ENCODE measurements at regions not wholly inside any gene's neighbourhood (a gene's known extent, or its start where the extent isn't known, plus 50 kb on each side); places are given as distances from the start of the nearest gene placed in this dataset.

DNA sequence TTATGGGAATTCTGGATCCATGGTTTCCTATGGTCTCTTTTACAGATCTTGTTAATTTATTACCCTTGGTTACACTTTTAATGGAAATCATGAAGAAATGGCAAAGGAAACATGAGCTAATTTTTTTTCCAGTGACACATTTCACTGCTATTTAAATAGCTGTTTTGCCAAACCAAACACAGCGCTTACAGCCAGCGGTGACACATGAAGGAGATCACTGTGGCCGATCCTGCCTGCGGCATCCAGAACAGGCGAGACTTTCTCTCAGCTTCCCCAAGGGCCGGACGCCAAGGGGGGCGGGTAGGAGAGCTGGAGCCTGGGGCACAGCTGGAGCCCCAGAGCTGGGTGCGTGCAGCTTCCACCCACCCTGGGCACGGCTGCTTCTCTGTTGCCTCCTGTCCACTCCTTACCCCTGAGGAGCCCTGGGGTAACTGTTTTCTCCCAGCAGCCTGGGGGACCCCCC lies 81.4 kb upstream of the PKDCC start:
- TF ChIP-seq YY1 (IDR thresholded peaks at IDR 0.05; ENCODE audit: insufficient read depth, insufficient read length) (no peak), ZNF274 (IDR thresholded peaks at IDR 0.05; ENCODE audit: low read depth, low read length) (no peak)
- Histone ChIP-seq H3K4me3 (ENCODE audit: insufficient read length, low read depth) (no peak overlapping the region), H3K36me3 (ENCODE audit: insufficient read depth, insufficient read length, low read length) (no peaks in the 10 kb centered on the region), H3K4me1 (ENCODE audit: insufficient read depth, insufficient read length) (peaks cover 12% of the 10 kb centered on the region), H3K27me3 (ENCODE audit: insufficient read depth, insufficient read length) (no peaks in the 10 kb centered on the region), H3K9me3 (ENCODE audit: insufficient read depth, low read length) (no peaks in the 10 kb centered on the region), H3K9ac (ENCODE audit: insufficient read length, low read depth) (peak overlapping the region; percentile 21)
- no peak for DNase-seq (ENCODE audit: low read depth, low spot score)

DNA sequence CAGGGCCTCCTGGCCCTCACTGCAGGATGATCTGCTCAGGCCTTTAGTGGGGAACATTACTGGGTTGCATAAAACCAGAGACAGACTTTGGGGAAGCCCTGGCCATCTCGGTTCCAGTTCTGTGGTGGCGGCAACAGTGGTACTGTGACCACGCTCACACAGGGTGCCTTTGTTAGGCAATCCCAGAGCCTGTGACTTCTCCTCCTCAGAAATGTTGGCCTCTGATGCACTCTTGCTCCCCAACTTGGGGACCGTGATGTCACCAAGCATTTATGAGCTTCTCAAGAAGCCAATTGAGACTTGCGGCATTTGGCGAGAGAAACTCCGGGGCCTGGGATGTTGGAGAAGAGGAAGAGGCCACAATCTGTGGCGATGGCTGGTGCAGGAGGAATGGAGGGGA lies 80.9 kb upstream of the PKDCC start:
- Histone ChIP-seq H3K36me3 (ENCODE audit: insufficient read depth, insufficient read length, low read length) (no peaks in the 10 kb centered on the region), H3K9me3 (ENCODE audit: insufficient read depth, low read length) (no peaks in the 10 kb centered on the region), H3K27me3 (ENCODE audit: insufficient read depth, insufficient read length) (no peaks in the 10 kb centered on the region), H3K9ac (ENCODE audit: insufficient read length, low read depth) (peak overlapping the region; percentile 21), H3K4me3 (ENCODE audit: insufficient read length, low read depth) (no peak overlapping the region), H3K4me1 (ENCODE audit: insufficient read depth, insufficient read length) (peaks cover 12% of the 10 kb centered on the region)
- TF ChIP-seq SUZ12 (IDR thresholded peaks at IDR 0.05; ENCODE audit: extremely low read depth, insufficient read depth, insufficient read length): no peak
- TF ChIP-seq YY1 (IDR thresholded peaks at IDR 0.05; ENCODE audit: insufficient read depth, insufficient read length): no peak
- no peak for TF ChIP-seq ZNF274 (IDR thresholded peaks at IDR 0.05; ENCODE audit: low read depth, low read length)
- no peak for DNase-seq (ENCODE audit: low read depth, low spot score)

DNA sequence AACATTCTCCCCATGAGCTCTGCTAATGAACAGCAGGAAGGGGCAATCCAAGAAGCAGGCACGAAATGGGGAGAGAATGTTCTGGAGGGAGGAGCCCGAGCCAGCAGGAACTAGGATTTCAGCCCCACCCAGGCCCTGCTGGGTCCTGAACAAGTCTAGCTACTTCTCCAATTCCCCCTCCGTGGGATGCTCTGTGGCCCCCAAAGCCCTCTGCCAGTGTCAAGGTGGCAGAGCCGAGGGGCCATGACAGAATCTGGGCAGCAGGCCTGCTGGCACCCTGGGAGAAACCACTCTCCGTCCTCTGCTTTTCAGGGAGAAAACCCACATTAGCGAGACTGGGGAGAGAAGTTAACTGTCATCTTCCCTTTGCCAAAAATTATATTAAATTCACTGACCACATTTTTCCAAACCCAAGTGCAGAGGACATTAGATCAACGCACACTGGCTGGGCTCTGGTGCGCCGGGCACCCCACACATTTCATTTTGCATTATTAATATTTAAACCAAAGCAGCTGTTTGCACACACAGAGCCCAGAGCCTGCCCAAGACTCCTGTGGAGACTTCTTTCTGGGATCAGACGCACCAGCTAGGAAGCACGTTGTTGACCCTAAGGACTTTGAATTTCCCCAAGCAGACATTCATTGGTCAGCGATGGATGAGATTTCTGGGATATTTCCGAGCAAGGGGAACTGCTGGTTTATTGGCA lies 80.2 kb upstream of the PKDCC start:
- Histone ChIP-seq H3K36me3 (ENCODE audit: insufficient read depth, insufficient read length, low read length) (no peaks in the 10 kb centered on the region), H3K9ac (ENCODE audit: insufficient read length, low read depth) (no peak overlapping the region), H3K4me1 (ENCODE audit: insufficient read depth, insufficient read length) (peaks cover 12% of the 10 kb centered on the region), H3K4me3 (ENCODE audit: insufficient read length, low read depth) (no peak overlapping the region), H3K9me3 (ENCODE audit: insufficient read depth, low read length) (no peaks in the 10 kb centered on the region), H3K27me3 (ENCODE audit: insufficient read depth, insufficient read length) (no peaks in the 10 kb centered on the region)
- DNase-seq (ENCODE audit: low read depth, low spot score): no peak
- TF ChIP-seq YY1 (IDR thresholded peaks at IDR 0.05; ENCODE audit: insufficient read depth, insufficient read length) (no peak), SUZ12 (IDR thresholded peaks at IDR 0.05; ENCODE audit: extremely low read depth, insufficient read depth, insufficient read length) (no peak), ZNF274 (IDR thresholded peaks at IDR 0.05; ENCODE audit: low read depth, low read length) (no peak)

DNA sequence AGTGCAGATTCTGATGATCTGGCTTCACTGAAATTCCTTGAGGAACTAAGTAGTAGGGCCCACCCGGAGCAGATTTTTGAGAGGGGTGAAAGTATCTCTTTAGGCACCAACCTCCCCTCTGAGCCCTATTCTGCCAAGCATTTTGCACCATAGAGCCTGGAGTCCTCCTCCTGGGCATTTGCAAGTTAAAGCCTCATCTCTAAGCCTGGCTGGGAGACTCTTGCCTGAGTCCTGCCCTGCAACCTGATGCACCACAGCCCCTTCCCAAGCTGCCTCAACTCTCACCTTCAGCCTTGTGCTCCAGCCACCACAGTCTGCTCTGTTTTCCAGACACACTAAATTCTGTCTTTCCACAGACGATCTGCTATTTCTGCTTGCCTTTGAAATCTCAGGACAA lies 79.6 kb upstream of the PKDCC start:
- H3K36me3 ChIP-seq (ENCODE audit: insufficient read depth, insufficient read length, low read length): no peaks in the 10 kb centered on the region
- no peak for TF ChIP-seq ZNF274 (IDR thresholded peaks at IDR 0.05; ENCODE audit: low read depth, low read length)
- TF ChIP-seq SUZ12 (IDR thresholded peaks at IDR 0.05; ENCODE audit: extremely low read depth, insufficient read depth, insufficient read length): no peak
- TF ChIP-seq YY1 (IDR thresholded peaks at IDR 0.05; ENCODE audit: insufficient read depth, insufficient read length): no peak
- no peaks in the 10 kb centered on the region for H3K9me3 ChIP-seq (ENCODE audit: insufficient read depth, low read length)
- H3K4me1 ChIP-seq (ENCODE audit: insufficient read depth, insufficient read length): peaks cover 12% of the 10 kb centered on the region
- H3K9ac ChIP-seq (ENCODE audit: insufficient read length, low read depth): no peak overlapping the region
- no peak overlapping the region for H3K4me3 ChIP-seq (ENCODE audit: insufficient read length, low read depth)
- H3K27me3 ChIP-seq (ENCODE audit: insufficient read depth, insufficient read length): no peaks in the 10 kb centered on the region
- no peak for DNase-seq (ENCODE audit: low read depth, low spot score)

DNA sequence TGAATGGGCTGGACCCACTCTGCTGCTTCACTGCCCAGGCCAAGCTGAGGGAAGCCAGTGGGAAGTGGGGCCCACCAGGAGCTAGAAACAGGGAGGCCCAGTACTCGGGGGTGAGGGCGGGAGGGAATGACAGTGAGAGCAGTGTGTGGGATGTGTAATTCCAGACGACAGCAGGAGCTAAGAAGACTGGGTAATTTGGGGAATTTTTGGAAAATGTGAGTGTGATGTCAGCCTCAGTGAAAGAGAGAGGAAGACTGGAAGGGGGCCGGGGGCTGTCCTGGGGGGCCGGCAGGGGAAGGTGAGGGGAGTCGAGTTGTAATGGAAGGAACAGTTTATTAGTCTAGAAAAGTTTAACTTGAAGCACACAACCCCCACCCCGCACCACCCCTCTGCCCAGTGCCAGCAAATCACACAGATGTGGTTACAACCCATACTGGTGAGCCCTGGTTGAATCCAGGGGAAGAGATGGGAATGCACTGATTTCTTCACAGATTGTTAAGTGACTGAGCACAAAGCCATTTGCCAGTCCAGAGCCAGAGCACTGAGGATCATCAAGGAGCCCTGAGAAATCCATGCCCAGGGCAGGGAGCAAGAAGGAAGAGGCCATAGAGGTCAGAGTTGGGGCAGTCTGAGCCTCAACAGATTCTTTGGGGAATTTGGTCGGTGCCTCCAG lies 76.7 kb upstream of the PKDCC start:
- TF ChIP-seq ZNF274 (IDR thresholded peaks at IDR 0.05; ENCODE audit: low read depth, low read length) (no peak), SUZ12 (IDR thresholded peaks at IDR 0.05; ENCODE audit: extremely low read depth, insufficient read depth, insufficient read length) (no peak), YY1 (IDR thresholded peaks at IDR 0.05; ENCODE audit: insufficient read depth, insufficient read length) (no peak)
- no peak overlapping the region for H3K9ac ChIP-seq (ENCODE audit: insufficient read length, low read depth)
- no peak for DNase-seq (ENCODE audit: low read depth, low spot score)
- H3K27me3 ChIP-seq (ENCODE audit: insufficient read depth, insufficient read length): no peaks in the 10 kb centered on the region
- H3K4me3 ChIP-seq (ENCODE audit: insufficient read length, low read depth): no peak overlapping the region
- H3K4me1 ChIP-seq (ENCODE audit: insufficient read depth, insufficient read length): peaks cover 5% of the 10 kb centered on the region
- H3K36me3 ChIP-seq (ENCODE audit: insufficient read depth, insufficient read length, low read length): no peaks in the 10 kb centered on the region
- H3K9me3 ChIP-seq (ENCODE audit: insufficient read depth, low read length): no peaks in the 10 kb centered on the region

DNA sequence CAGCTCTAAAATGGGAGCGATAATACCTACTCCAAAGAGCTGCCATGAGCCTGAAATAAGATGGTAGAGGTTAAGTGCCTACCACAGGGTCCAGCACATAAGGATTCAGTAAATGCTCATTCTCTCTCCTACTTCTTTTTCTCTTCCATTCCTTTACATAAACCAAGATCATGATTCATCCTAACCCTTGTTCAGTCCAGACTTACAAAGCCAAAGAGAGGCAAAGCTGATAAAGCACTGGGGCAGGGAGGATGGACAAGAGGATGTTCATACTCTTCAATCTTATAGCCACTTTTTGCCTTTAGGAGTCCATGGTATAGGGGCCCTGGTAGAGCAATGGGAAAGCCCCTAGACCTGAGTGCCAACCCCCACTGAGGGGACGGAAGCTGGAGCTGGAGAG lies 75.6 kb upstream of the PKDCC start:
- no peak overlapping the region for H3K4me3 ChIP-seq (ENCODE audit: insufficient read length, low read depth)
- TF ChIP-seq SUZ12 (IDR thresholded peaks at IDR 0.05; ENCODE audit: extremely low read depth, insufficient read depth, insufficient read length) (no peak), YY1 (IDR thresholded peaks at IDR 0.05; ENCODE audit: insufficient read depth, insufficient read length) (no peak), ZNF274 (IDR thresholded peaks at IDR 0.05; ENCODE audit: low read depth, low read length) (no peak)
- DNase-seq (ENCODE audit: low read depth, low spot score): no peak
- no peaks in the 10 kb centered on the region for H3K4me1 ChIP-seq (ENCODE audit: insufficient read depth, insufficient read length)
- no peaks in the 10 kb centered on the region for H3K36me3 ChIP-seq (ENCODE audit: insufficient read depth, insufficient read length, low read length)
- H3K9me3 ChIP-seq (ENCODE audit: insufficient read depth, low read length): no peaks in the 10 kb centered on the region
- no peaks in the 10 kb centered on the region for H3K27me3 ChIP-seq (ENCODE audit: insufficient read depth, insufficient read length)
- H3K9ac ChIP-seq (ENCODE audit: insufficient read length, low read depth): no peak overlapping the region

DNA sequence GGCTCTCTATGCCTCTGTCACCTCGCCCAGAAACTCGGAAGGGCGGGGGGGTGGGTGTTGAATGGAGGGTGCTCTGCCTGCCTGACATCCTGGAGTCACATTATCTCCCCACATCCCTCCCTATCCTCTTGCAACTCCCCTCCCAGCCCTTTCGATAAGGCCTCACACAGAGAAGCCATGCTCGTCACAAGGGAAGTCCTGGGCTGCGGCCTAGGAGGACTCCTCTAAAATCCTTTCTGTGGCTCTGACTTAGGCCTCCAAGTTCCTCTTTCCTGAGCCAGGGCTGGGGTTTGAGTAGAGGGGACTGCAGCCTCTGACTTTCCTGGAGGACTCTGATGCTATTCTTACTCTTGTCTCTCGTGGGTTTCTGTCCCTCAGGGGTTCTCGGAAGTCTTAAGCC lies 75.0 kb upstream of the PKDCC start:
- no peak for DNase-seq (ENCODE audit: low read depth, low spot score)
- Histone ChIP-seq H3K27me3 (ENCODE audit: insufficient read depth, insufficient read length) (no peaks in the 10 kb centered on the region), H3K36me3 (ENCODE audit: insufficient read depth, insufficient read length, low read length) (no peaks in the 10 kb centered on the region), H3K4me1 (ENCODE audit: insufficient read depth, insufficient read length) (no peaks in the 10 kb centered on the region), H3K4me3 (ENCODE audit: insufficient read length, low read depth) (no peak overlapping the region), H3K9ac (ENCODE audit: insufficient read length, low read depth) (no peak overlapping the region), H3K9me3 (ENCODE audit: insufficient read depth, low read length) (no peaks in the 10 kb centered on the region)
- no peak for TF ChIP-seq YY1 (IDR thresholded peaks at IDR 0.05; ENCODE audit: insufficient read depth, insufficient read length)
- no peak for TF ChIP-seq SUZ12 (IDR thresholded peaks at IDR 0.05; ENCODE audit: extremely low read depth, insufficient read depth, insufficient read length)
- TF ChIP-seq ZNF274 (IDR thresholded peaks at IDR 0.05; ENCODE audit: low read depth, low read length): no peak

Measured in NT2/D1 (cell line).